ENCODE measurements at regions not wholly inside any gene's neighbourhood (a gene's known extent, or its start where the extent isn't known, plus 50 kb on each side); places are given as distances from the start of the nearest gene placed in this dataset.

- Mint-ChIP-seq H3K36me3 (ENCODE audit: insufficient read depth) (no peaks in the 10 kb centered on the region), H3K27me3 (peaks cover 41% of the 10 kb centered on the region), H3K27ac (peak overlapping the region; percentile 56), H3K4me1 (ENCODE audit: low read depth) (no peaks in the 10 kb centered on the region), H3K9me3 (ENCODE audit: low read depth) (no peaks in the 10 kb centered on the region), H3K4me3 (ENCODE audit: low read depth) (no peak overlapping the region)
- DNase-seq (ENCODE audit: low spot score, unreplicated experiment), result no peak
- TF ChIP-seq, protein P1, sequence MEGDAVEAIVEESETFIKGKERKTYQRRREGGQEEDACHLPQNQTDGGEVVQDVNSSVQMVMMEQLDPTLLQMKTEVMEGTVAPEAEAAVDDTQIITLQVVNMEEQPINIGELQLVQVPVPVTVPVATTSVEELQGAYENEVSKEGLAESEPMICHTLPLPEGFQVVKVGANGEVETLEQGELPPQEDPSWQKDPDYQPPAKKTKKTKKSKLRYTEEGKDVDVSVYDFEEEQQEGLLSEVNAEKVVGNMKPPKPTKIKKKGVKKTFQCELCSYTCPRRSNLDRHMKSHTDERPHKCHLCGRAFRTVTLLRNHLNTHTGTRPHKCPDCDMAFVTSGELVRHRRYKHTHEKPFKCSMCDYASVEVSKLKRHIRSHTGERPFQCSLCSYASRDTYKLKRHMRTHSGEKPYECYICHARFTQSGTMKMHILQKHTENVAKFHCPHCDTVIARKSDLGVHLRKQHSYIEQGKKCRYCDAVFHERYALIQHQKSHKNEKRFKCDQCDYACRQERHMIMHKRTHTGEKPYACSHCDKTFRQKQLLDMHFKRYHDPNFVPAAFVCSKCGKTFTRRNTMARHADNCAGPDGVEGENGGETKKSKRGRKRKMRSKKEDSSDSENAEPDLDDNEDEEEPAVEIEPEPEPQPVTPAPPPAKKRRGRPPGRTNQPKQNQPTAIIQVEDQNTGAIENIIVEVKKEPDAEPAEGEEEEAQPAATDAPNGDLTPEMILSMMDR (IDR thresholded peaks at IDR 0.05; ENCODE audit: unreplicated experiment), result no peak
Observed at GRCh38 chr10:71074176-71074755, 138.1 kb upstream of the UNC5B start.

DNA sequence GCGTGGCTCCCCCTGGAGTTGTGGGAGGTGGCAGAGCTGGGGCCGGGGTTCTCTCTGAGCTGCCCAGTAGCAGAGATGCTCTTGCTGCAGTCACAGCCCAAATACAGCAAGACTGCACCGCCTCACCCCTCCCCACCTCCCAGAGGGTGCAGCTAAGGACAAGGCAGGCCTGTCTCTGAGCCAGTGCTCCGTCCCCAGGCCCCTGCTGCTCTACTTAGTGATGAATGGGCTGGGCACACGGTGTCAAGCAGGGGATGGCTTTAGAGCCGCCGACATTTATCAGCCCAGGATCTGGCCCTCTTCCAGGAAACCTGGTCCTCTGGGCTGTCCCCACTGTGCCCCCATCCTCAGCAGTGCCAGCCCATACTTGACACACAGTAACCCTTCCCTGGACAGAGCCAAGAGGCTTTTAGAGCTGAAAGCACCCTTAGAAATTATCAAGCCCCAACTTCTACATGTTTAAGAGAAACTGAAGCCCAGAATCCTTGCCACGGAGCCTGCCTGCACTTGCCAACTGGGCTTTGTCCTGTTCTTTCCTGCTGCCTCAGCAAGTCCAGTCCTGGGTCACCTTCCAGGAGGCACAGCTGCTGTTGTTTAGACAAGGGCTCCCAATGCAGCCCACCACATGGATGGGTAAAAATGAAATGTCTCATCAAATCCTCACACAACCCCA, 137.1 kb upstream of the UNC5B start:
- peaks cover 45% of the 10 kb centered on the region for H3K27me3 Mint-ChIP-seq
- no peaks in the 10 kb centered on the region for H3K36me3 Mint-ChIP-seq (ENCODE audit: insufficient read depth)
- H3K27ac Mint-ChIP-seq, result no peak overlapping the region
- DNase-seq (ENCODE audit: low spot score, unreplicated experiment), result no peak
- no peaks in the 10 kb centered on the region for H3K4me1 Mint-ChIP-seq (ENCODE audit: low read depth)
- no peak overlapping the region for H3K4me3 Mint-ChIP-seq (ENCODE audit: low read depth)
- no peaks in the 10 kb centered on the region for H3K9me3 Mint-ChIP-seq (ENCODE audit: low read depth)
- TF ChIP-seq, protein P1 (IDR thresholded peaks at IDR 0.05; ENCODE audit: unreplicated experiment), result no peak

- H3K4me3 Mint-ChIP-seq (ENCODE audit: low read depth), result no peak overlapping the region
- TF ChIP-seq, protein P1 (IDR thresholded peaks at IDR 0.05; ENCODE audit: unreplicated experiment), result no peak
- H3K36me3 Mint-ChIP-seq (ENCODE audit: insufficient read depth), result no peaks in the 10 kb centered on the region
- no peak for DNase-seq (ENCODE audit: low spot score, unreplicated experiment)
- H3K27me3 Mint-ChIP-seq, result peaks cover 45% of the 10 kb centered on the region
- no peaks in the 10 kb centered on the region for H3K4me1 Mint-ChIP-seq (ENCODE audit: low read depth)
- H3K9me3 Mint-ChIP-seq (ENCODE audit: low read depth), result no peaks in the 10 kb centered on the region
- no peak overlapping the region for H3K27ac Mint-ChIP-seq
Observed at GRCh38 chr10:71075759-71076472, 136.5 kb upstream of the UNC5B start.

GRCh38 chr10:71076473-71077142, 135.8 kb upstream of the UNC5B start:
- H3K9me3 Mint-ChIP-seq (ENCODE audit: low read depth), result no peaks in the 10 kb centered on the region
- no peaks in the 10 kb centered on the region for H3K4me1 Mint-ChIP-seq (ENCODE audit: low read depth)
- no peak for DNase-seq (ENCODE audit: low spot score, unreplicated experiment)
- TF ChIP-seq, protein P1 (IDR thresholded peaks at IDR 0.05; ENCODE audit: unreplicated experiment), result no peak
- no peaks in the 10 kb centered on the region for H3K36me3 Mint-ChIP-seq (ENCODE audit: insufficient read depth)
- H3K27me3 Mint-ChIP-seq, result peaks cover 38% of the 10 kb centered on the region
- no peak overlapping the region for H3K4me3 Mint-ChIP-seq (ENCODE audit: low read depth)
- no peak overlapping the region for H3K27ac Mint-ChIP-seq

DNA sequence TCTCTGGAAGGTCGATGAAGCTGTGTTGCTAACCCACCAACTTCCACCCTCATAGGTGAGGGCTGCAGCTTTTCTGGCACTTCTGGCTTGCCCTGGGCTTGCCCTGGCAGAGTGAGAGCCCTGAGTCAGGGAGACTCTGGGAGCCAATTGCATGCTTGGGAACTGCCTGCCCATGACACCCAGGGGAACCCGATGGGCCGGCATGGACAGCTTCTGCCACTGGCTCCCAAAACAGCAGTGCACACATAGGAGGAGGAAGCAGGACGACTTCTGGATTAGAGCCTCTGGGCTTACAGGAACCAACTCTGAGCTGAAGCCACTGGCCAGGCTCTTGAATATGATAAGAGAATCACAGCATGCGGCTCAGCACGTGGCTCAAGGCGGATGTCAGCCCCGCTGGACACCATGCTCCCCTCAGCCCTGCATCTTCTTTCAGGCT, 135.2 kb upstream of the UNC5B start:
- Mint-ChIP-seq H3K4me3 (ENCODE audit: low read depth) (no peak overlapping the region), H3K4me1 (ENCODE audit: low read depth) (no peaks in the 10 kb centered on the region), H3K27me3 (peaks cover 33% of the 10 kb centered on the region), H3K27ac (no peak overlapping the region), H3K9me3 (ENCODE audit: low read depth) (no peaks in the 10 kb centered on the region), H3K36me3 (ENCODE audit: insufficient read depth) (no peaks in the 10 kb centered on the region)
- DNase-seq (ENCODE audit: low spot score, unreplicated experiment), result peak; percentile 5
- TF ChIP-seq, protein P1 (IDR thresholded peaks at IDR 0.05; ENCODE audit: unreplicated experiment), result no peak
